ENCODE measurements at regions not wholly inside any gene's neighbourhood (a gene's known extent, or its start where the extent isn't known, plus 50 kb on each side); places are given as distances from the start of the nearest gene placed in this dataset.
"Not testable (repeated sequence)": the region's sequence is repeated elsewhere in the genome, so short reads cannot be mapped to it uniquely, and the experiment has no call there.

DNA sequence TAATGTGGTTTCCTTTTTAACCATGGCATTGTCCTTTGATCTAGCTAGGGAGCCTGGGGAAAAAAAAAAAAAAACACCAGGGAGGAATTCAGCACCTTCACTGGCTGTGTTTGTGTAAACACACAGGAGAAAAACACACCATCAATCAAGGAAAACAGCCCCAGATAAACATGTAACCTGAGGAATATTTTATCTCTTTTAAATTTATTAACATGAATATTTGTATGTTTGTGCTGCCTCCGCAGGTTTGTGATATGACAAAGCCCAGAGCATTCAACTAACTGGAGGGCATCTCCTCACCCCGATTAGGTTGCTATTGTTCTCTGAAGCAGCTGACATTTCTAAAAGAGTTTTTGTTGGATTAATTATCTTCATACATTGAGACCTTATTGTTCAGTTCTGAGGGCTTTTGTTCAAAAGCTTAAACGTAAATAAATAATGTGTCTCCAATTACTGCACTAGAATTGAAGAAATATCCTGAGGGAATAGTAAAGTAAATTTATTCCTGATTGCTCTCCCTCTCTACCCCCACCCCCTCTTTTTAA is 89.4 kb upstream of the SEMA3E start:
- DNase-seq (ENCODE audit: low read depth) = no peak

DNA sequence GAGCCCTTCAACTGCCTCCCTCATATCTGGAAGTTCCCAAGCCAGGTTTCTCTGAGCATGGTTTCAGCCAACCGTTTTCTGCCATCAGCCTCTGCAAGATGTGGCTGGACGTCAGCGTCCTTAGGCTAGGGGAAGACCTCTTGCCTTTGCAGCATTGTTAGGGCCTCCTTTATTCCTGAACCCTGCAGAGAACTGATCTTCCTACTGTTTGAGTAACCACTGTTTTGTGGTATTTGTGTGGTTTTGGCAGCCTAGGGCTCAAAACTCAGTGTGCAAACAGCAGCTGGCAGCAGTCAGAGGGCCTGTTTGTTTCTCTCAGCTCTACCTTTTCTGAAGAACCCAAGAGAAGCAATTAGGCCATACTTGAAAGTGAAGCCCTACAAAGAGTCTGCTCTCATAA is 83.4 kb upstream of the SEMA3E start:
- DNase-seq (ENCODE audit: low read depth) = no peak

DNA sequence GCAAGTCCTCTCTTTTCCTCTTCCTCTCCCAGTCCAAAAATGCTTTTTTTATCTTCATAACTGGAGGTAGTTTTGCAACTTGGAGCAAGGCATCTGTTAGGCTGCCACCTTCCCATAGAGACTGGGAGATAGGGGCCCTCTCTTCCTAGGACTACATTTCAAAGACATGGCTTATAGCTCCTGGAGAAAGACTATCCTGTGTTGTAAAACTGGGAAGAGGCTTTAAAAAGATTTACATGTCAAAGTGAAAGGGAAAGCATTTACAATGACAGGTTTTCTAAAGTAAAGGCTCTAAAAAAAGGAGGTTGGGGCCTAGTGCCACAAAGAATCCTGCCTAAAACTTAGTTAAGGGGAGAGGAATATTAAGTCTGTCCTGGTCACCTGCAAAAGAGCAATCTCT is 82.2 kb upstream of the SEMA3E start:
- no peak for DNase-seq (ENCODE audit: low read depth)

DNA sequence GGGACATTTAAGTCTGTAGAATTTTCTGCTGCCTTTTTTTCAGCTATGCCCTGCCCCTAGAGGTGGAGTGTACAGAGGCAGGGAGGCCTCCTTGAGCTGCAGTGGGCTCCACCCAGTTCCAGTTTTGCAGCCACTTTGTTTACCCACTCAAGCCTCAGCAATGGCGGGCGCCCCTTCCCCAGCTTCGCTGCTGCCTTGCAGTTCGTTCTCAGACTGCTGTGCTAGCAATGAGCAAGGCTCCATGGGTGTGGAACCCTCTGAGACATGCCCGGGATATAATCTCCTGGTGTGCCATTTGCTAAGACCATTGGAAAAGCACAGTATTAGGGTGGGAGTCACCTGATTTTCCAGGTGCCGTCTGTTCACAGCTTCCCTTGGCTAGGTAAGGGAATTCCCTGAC is 68.0 kb upstream of the SEMA3E start:
- DNase-seq (ENCODE audit: low read depth) = not testable (repeated sequence)

DNA sequence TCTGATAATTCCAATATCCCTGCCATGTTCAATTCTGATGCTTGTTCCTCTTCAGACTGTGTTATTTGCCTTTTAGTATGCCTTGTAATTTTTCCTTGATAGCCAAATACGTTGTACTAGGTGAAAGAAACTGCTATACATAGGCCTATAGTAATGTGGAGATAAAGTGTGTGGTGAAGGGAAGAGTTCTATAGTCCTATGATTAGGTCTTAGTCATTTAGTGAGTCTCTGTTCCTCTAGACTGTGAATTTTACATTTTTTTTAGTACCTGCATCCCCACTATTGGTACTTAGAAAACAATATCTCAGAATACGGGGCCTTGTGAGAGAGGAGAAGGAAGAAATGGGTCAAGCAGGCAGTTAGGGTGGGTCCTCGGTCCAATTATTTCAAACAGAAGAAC is 59.6 kb upstream of the SEMA3E start:
- no peak for DNase-seq (ENCODE audit: low read depth)

DNA sequence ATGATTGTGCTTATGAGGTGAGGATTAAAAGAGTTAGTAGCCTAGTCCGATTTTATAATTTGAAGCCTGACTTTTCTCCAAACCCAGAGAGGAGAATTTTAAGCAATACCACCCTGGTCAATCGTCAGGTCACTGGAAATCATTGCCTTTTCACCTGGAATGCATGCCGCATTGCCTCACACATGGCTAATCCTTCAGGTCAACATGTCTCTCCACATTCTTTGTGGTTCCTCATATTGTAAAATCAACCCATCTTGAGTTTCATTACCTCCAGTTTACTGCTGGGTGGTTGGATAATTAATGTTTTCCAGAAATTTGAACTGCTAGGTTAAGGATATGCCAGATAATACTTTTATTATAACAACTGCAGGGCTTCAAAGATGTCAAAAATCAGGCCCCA is 55.6 kb upstream of the SEMA3E start:
- no peak for DNase-seq (ENCODE audit: low read depth)

DNA sequence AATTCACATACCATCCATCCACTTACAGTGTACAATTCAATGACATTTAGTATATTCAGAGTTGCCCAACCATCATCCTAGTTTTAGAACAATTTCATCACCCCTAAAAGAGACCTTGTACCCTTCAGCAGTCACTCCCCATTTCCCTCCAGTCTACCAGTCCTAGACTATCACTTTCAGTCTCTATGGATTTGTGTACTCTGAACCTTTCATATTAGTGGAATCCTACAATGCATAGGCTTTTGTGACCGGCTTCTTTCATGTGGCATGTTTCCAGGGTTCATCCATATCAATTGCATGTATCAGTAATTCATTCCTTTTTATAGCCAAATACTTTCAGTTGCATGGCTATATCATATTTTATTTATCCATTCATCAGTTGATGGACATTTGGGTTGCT is 53.5 kb upstream of the SEMA3E start:
- no peak for DNase-seq (ENCODE audit: low read depth)

DNA sequence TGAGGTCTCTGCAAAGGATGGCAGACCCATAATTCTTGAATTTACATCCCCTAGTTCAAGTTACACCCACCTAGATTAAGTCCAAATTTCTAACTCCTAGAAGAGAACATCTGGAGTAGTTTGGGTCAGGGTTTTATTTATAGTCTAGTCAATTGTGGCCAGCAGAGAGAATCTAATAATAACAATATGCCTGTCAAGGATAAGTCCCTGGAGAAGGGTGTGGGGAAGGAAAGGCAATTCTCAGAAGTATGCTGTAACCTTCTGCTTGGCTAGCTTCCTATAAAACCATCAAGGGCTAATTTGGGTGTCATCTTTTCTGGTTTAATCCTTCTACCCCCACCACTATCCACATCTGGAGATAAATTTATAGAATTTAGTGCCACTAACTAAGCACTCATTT is 52.8 kb upstream of the SEMA3E start:
- DNase-seq (ENCODE audit: low read depth) = no peak
